Adrenal gland (tissue), 9 donors: ENCODE measurements at regions not wholly inside any gene's neighbourhood (a gene's known extent, or its start where the extent isn't known, plus 50 kb on each side); places are given as distances from the start of the nearest gene placed in this dataset.

Experiments used
- DNase-seq, 7 donors: peaks; one replicate each; pipeline ENCODE4 v3.0.0-alpha.2; 2019 to 2020
- H3K27ac ChIP-seq, 5 donors: fragments of 200-600 bp; sonication (generic) in 4 of 5; 1 replicate in 3 of 5; 2 replicates in 2 of 5; pipeline versions ENCODE4 v1.5.1 to v1.8.0; 2016 to 2020; ENCODE audit warnings: mild to moderate bottlenecking in 1 of 5
- H3K27me3 ChIP-seq: fragments of 200-600 bp; 2 replicates; pipeline ENCODE4 v1.8.0; 2021
- H3K36me3 ChIP-seq, 2 donors: fragments of 200-600 bp; replicated peaks in 1 of 2; 1 replicate in 1 of 2; 2 replicates in 1 of 2; pipeline versions ENCODE4 v1.5.1 to v1.8.0; 2018 to 2022
- H3K4me1 ChIP-seq, 2 donors: fragments of 200-600 bp; replicated peaks in 1 of 2; 1 replicate in 1 of 2; 2 replicates in 1 of 2; pipeline versions ENCODE4 v1.5.1 to v1.8.0; 2018 to 2021
- H3K4me3 ChIP-seq, 4 donors: fragments of 200-600 bp; sonication (generic) in 3 of 4; one replicate each; pipeline ENCODE4 v1.5.1; 2016 to 2018
- H3K9me3 ChIP-seq, 3 donors: fragments of 200-600 bp; sonication (generic) in 1 of 3; replicated peaks in 1 of 3; 1 replicate in 2 of 3; 2 replicates in 1 of 3; pipeline versions ENCODE4 v1.5.1 to v1.8.0; 2016 to 2021
- POLR2A ChIP-seq, 2 donors: fragments of 450-650 bp; IDR thresholded peaks; one replicate each; pipeline ENCODE4 v1.6.1; 2017; ENCODE audit warnings: antibody characterized with exemption in 2 of 2, mild to moderate bottlenecking in 2 of 2, moderate library complexity in 1 of 2
- WGBS, 4 donors: extraction: QIAGEN DNeasy Blood & Tissue Kit in 2 of 4; methylation state at CpG; one replicate each; pipeline versions ENCODE4 v1.1.5 to v1.1.7; 2013 to 2017; 5-methylcytosine and 5-hydroxymethylcytosine counted together
- intact Hi-C, 2 donors: fragments of 100-400 bp; cut with DNase I; formaldehyde crosslinking; loops; one replicate each; pipeline versions ENCODE4 v1.14.1 to v1.15.0; 2022 to 2023
- TF ChIP-seq, protein P1 (sequence below), 6 experiments: fragments of 450-650 bp in 4 of 6; fragments of 200-600 bp in 2 of 6; sonication (generic) in 1 of 6; IDR thresholded peaks; 1 replicate in 5 of 6; 2 replicates in 1 of 6; pipeline versions ENCODE4 v1.5.1 to v1.8.0; 2016 to 2021; ENCODE audit warnings: antibody characterized with exemption in 6 of 6, mild to moderate bottlenecking in 2 of 6, moderate library complexity in 1 of 6
- donor health status: healthy with polysubstance abuse.
- donor health status: Bipolar disorder and iron deficiency.
- donor health status: DM: yes; HTN: yes; CAD: no.
- donor health status: DM: no; HTN: no; CAD: no.
- donor health status: DM: no; HTN: no; CAD: no.

DNA sequence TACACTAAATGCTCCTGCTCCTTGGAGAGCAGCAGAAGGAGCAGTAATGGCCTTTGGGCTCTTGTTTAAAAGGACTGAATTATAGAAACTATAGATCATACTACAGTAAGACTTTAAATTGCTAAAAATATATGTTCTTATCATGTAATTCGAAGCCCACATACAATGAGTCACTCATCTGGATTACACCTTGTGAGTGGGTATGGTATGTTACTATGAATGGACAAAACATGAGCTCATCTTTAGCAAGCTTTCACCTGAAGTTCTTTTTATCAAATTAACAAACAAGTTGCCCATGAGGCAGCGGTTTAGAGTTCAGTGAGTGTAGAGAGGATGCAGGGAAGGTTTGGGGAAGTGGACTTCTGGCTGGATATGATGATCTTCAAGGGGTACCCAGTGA, 114.4 kb upstream of the CCN2 start:
- Histone ChIP-seq H3K4me1 (no peaks in the 10 kb centered on the region), H3K36me3 (no peaks in the 10 kb centered on the region), H3K27me3 (no peaks in the 10 kb centered on the region), H3K27ac (no peak overlapping the region), H3K4me3 (no peak overlapping the region), H3K9me3 (no peaks in the 10 kb centered on the region)
- intact Hi-C loops: no loop called here
- DNase-seq: no peak
- TF ChIP-seq, protein P1, sequence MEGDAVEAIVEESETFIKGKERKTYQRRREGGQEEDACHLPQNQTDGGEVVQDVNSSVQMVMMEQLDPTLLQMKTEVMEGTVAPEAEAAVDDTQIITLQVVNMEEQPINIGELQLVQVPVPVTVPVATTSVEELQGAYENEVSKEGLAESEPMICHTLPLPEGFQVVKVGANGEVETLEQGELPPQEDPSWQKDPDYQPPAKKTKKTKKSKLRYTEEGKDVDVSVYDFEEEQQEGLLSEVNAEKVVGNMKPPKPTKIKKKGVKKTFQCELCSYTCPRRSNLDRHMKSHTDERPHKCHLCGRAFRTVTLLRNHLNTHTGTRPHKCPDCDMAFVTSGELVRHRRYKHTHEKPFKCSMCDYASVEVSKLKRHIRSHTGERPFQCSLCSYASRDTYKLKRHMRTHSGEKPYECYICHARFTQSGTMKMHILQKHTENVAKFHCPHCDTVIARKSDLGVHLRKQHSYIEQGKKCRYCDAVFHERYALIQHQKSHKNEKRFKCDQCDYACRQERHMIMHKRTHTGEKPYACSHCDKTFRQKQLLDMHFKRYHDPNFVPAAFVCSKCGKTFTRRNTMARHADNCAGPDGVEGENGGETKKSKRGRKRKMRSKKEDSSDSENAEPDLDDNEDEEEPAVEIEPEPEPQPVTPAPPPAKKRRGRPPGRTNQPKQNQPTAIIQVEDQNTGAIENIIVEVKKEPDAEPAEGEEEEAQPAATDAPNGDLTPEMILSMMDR (IDR thresholded peaks at IDR 0.05): no peak
- WGBS, 4 donors: 80 to 91% (median 88%) methylated on average over 2 of the region's 2 CpGs

DNA sequence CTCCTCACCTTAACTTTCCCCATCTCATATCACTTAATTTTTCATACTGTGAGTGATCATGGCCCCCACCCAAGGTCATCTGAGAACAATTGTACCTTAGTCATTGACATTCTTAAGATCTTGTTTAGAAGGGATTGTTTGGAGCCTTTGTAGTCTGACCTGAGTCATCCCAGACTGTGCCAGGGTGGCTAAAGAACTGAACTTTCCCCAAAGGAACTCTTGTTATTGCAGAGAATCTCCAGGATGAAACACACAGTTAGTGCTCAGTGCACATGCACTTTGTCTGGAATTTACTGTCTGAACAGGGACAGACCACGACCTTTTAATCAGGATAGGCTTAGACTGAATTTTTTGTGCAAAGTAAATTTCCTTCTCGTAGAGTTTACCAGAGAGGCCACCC, 112.6 kb upstream of the CCN2 start:
- Histone ChIP-seq H3K4me1 (no peaks in the 10 kb centered on the region), H3K36me3 (no peaks in the 10 kb centered on the region), H3K27me3 (no peaks in the 10 kb centered on the region), H3K4me3 (no peak overlapping the region), H3K27ac (no peak overlapping the region), H3K9me3 (no peaks in the 10 kb centered on the region)
- WGBS, 4 donors: 55 to 64% (median 61%) methylated on average over 2 of the region's 2 CpGs
- peak in 2 of 7 donors; percentile 1 to 15 for DNase-seq
- no peak for TF ChIP-seq POLR2A (IDR thresholded peaks at IDR 0.05)
- TF ChIP-seq, protein P1 (IDR thresholded peaks at IDR 0.05): no peak
- intact Hi-C loops: no loop called here

DNA sequence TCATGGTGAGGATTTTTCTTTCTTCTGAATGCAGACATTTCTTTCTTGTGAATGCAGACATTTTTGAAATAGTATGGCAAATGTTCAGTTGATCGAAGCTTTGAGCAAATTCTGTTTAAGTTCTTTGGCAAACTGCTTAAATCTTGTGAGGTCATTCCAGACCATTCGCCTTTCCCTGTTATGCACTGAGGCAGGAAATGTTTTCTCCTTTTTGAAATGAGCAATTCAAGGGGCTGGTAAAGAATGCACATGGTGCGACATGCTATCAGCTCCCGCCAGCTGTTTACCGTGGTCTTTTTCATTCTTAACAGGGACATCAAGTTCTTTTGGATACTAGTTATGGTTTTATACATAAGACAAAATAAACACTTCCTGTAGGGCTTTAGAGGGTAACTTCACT, 112.0 kb upstream of the CCN2 start:
- WGBS, 4 donors: 68 to 81% (median 71%) methylated on average over 5 of the region's 5 CpGs
- H3K9me3 ChIP-seq: no peaks in the 10 kb centered on the region
- intact Hi-C loops: no loop called here
- no peak for DNase-seq
- H3K27me3 ChIP-seq: no peaks in the 10 kb centered on the region
- no peak overlapping the region for H3K27ac ChIP-seq
- no peak overlapping the region for H3K4me3 ChIP-seq
- H3K36me3 ChIP-seq: no peaks in the 10 kb centered on the region
- TF ChIP-seq, protein P1 (IDR thresholded peaks at IDR 0.05): no peak
- no peak for TF ChIP-seq POLR2A (IDR thresholded peaks at IDR 0.05)
- H3K4me1 ChIP-seq: no peaks in the 10 kb centered on the region

DNA sequence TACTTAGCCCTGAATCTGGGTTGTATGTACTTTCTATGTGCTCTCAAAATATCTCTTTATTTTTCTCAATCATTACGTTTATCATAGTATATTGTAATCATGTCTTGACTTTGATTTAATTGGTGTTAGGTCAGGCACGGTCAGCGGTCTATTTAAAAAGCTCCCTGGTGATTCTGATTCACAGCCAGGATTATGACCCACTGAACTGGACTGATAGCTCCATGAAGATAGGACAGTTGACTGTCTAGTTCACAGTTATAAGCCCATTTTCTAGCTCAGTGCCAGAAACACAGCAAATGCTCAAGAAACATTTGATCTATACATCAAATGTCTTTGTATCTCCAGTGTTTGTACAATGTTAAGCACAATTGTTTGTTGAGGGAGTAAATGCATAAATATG, 111.5 kb upstream of the CCN2 start:
- H3K4me1 ChIP-seq: no peaks in the 10 kb centered on the region
- H3K27me3 ChIP-seq: no peaks in the 10 kb centered on the region
- no peak for DNase-seq
- TF ChIP-seq, protein P1 (IDR thresholded peaks at IDR 0.05): no peak
- no peak for TF ChIP-seq POLR2A (IDR thresholded peaks at IDR 0.05)
- intact Hi-C loops: no loop called here
- H3K27ac ChIP-seq: no peak overlapping the region
- H3K36me3 ChIP-seq: no peaks in the 10 kb centered on the region
- H3K4me3 ChIP-seq: no peak overlapping the region
- WGBS, 4 donors: 72 to 89% (median 80%) methylated on average over 3 of the region's 3 CpGs
- no peaks in the 10 kb centered on the region for H3K9me3 ChIP-seq
